Esophagus squamous epithelium (tissue), 5 donors: ENCODE measurements at regions not wholly inside any gene's neighbourhood (a gene's known extent, or its start where the extent isn't known, plus 50 kb on each side); places are given as distances from the start of the nearest gene placed in this dataset.

ENCODE experiments used
- DNase-seq: peaks from one replicate; lab custom pipeline; 2025; lab: John Stamatoyannopoulos, UW
- H3K27ac ChIP-seq, 4 donors: fragments of 200-600 bp; sonication (generic); one replicate each; pipeline ENCODE4 v1.5.1; 2016 to 2019; ENCODE audit warnings: mild to moderate bottlenecking in 1 of 4
- H3K27me3 ChIP-seq, 4 donors: fragments of 200-600 bp; sonication (generic); 1 replicate in 3 of 4; 2 replicates in 1 of 4; pipeline versions ENCODE4 v1.5.1 to v1.6.0; 2017 to 2021; ENCODE audit warnings: antibody characterized with exemption in 1 of 4
- H3K36me3 ChIP-seq, 3 donors: fragments of 200-600 bp; sonication (generic); one replicate each; pipeline ENCODE4 v1.5.1; 2016 to 2019
- H3K4me1 ChIP-seq, 3 donors: fragments of 200-600 bp; sonication (generic); one replicate each; pipeline ENCODE4 v1.5.1; 2017 to 2019
- H3K4me3 ChIP-seq, 4 donors: fragments of 200-600 bp; sonication (generic); 1 replicate in 3 of 4; 2 replicates in 1 of 4; pipeline ENCODE4 v1.5.1; 2016 to 2019; ENCODE audit warnings: mild to moderate bottlenecking in 2 of 4, moderate library complexity in 1 of 4
- H3K9me3 ChIP-seq, 3 donors: fragments of 200-600 bp; sonication (generic); one replicate each; pipeline ENCODE4 v1.5.1; 2016 to 2019
- CTCF ChIP-seq, 6 experiments: fragments of 450-650 bp in 4 of 6; fragments of 200-600 bp in 2 of 6; sonication (generic) in 2 of 6; IDR thresholded peaks; one replicate each; pipeline ENCODE4 v1.5.1; 2016 to 2019; ENCODE audit warnings: antibody characterized with exemption in 6 of 6, mild to moderate bottlenecking in 4 of 6, moderate library complexity in 4 of 6
- POLR2A ChIP-seq, 4 donors: fragments of 450-650 bp; IDR thresholded peaks; one replicate each; pipeline ENCODE4 v1.6.1; 2017; ENCODE audit warnings: antibody characterized with exemption in 4 of 4, mild to moderate bottlenecking in 4 of 4, moderate library complexity in 3 of 4
- WGBS, 2 donors: methylation state at CpG; one replicate each; pipeline ENCODE4 v1.1.5; 2018; 5-methylcytosine and 5-hydroxymethylcytosine counted together
- intact Hi-C: fragments of 100-400 bp; cut with DNase I; formaldehyde crosslinking; loops from one replicate; pipeline ENCODE4 v1.15.0; 2022
- donor health status: DM: yes; HTN: yes; CAD: no.

- Histone ChIP-seq H3K27me3 (no peaks in the 10 kb centered on the region), H3K27ac (no peak overlapping the region), H3K4me1 (no peaks in the 10 kb centered on the region), H3K4me3 (no peak overlapping the region), H3K36me3 (no peaks in the 10 kb centered on the region), H3K9me3 (no peaks in the 10 kb centered on the region)
- TF ChIP-seq POLR2A (IDR thresholded peaks at IDR 0.05) (no peak), CTCF (IDR thresholded peaks at IDR 0.05) (no peak)
- WGBS, 2 donors, result 80 to 85% methylated on average over 7 of the region's 7 CpGs
- intact Hi-C loops, result no loop called here
- no peak for DNase-seq
Measured at GRCh38 chr14:35988550-35988949, 162.4 kb downstream of the BRMS1L start.

GRCh38 chr14:35987731-35988130 is 161.6 kb downstream of the BRMS1L start:
- Histone ChIP-seq H3K27me3 (no peaks in the 10 kb centered on the region), H3K36me3 (no peaks in the 10 kb centered on the region), H3K4me3 (no peak overlapping the region), H3K27ac (no peak overlapping the region), H3K9me3 (no peaks in the 10 kb centered on the region), H3K4me1 (no peaks in the 10 kb centered on the region)
- 79 to 80% methylated on average over 3 of the region's 3 CpGs for WGBS, 2 donors
- no peak for TF ChIP-seq POLR2A (IDR thresholded peaks at IDR 0.05)
- no peak for TF ChIP-seq CTCF (IDR thresholded peaks at IDR 0.05)
- intact Hi-C loops, result no loop called here
- no peak for DNase-seq

- intact Hi-C loops, result no loop called here
- WGBS, 2 donors, result 64 to 67% methylated on average over 2 of the region's 2 CpGs
- Histone ChIP-seq H3K27me3 (no peaks in the 10 kb centered on the region), H3K4me1 (no peaks in the 10 kb centered on the region), H3K4me3 (no peak overlapping the region), H3K9me3 (no peaks in the 10 kb centered on the region), H3K27ac (no peak overlapping the region), H3K36me3 (no peaks in the 10 kb centered on the region)
- DNase-seq, result no peak
- TF ChIP-seq POLR2A (IDR thresholded peaks at IDR 0.05), result no peak
- TF ChIP-seq CTCF (IDR thresholded peaks at IDR 0.05), result no peak
Measured at GRCh38 chr14:35986219-35986573, 160.1 kb downstream of the BRMS1L start.

GRCh38 chr14:35985474-35986218 is 159.5 kb downstream of the BRMS1L start:
- Histone ChIP-seq H3K4me3 (no peak overlapping the region), H3K9me3 (no peaks in the 10 kb centered on the region), H3K27ac (no peak overlapping the region), H3K27me3 (no peaks in the 10 kb centered on the region), H3K4me1 (no peaks in the 10 kb centered on the region), H3K36me3 (no peaks in the 10 kb centered on the region)
- 43 to 45% methylated on average over 5 of the region's 5 CpGs for WGBS, 2 donors
- intact Hi-C loops, result no loop called here
- TF ChIP-seq CTCF (IDR thresholded peaks at IDR 0.05) (no peak), POLR2A (IDR thresholded peaks at IDR 0.05) (no peak)
- no peak for DNase-seq

- intact Hi-C loops, result no loop called here
- Histone ChIP-seq H3K4me1 (no peaks in the 10 kb centered on the region), H3K27ac (no peak overlapping the region), H3K9me3 (no peaks in the 10 kb centered on the region), H3K4me3 (no peak overlapping the region), H3K36me3 (no peaks in the 10 kb centered on the region), H3K27me3 (no peaks in the 10 kb centered on the region)
- no peak for TF ChIP-seq CTCF (IDR thresholded peaks at IDR 0.05)
- TF ChIP-seq POLR2A (IDR thresholded peaks at IDR 0.05), result no peak
- DNase-seq, result no peak
- WGBS, 2 donors, result 64 to 73% methylated on average over 6 of the region's 6 CpGs
Measured at GRCh38 chr14:35979531-35979930, 153.4 kb downstream of the BRMS1L start.
